ENCODE measurements at regions not wholly inside any gene's neighbourhood (a gene's known extent, or its start where the extent isn't known, plus 50 kb on each side); places are given as distances from the start of the nearest gene placed in this dataset.

DNA sequence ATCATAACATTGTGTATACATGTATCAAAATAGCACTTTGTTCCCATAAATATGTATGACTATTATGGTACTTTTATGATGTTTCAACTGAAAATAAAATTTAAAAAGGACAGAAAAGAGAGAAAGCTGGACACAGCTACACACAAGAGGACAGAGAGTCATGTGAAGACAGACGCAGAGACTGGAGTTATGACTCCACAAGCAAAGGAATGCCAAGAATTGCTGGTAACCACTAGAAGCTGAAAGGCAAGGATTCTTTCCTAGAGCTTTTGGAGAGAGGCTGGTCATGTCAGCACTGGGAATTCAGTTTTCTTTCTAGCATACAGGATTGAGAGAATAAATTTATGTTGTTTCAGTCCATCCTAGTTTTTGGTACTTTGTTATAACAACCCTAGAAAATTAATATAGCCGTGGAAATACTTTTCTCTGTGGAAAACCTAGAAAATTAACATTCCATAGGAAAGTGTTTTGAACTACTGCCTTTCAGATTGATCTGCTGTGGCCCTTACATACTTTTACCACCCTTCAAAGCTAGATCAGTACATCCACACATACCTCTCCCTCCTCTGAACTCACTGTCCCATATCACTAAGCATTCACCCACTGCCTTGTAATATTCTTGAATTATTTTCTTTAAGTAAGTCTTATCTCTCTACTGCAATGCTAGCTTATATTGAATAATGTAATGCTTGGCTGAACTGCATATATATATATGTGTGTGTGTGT is 575.3 kb downstream of the IPMK start:
- RAD21 ChIA-PET (ENCODE audit: unreplicated experiment), result no interaction called here
- WGBS (ENCODE audit: insufficient coverage, insufficient replicate concordance, low lambda C conversion rate, missing lambda C conversion rate), result 36% methylated on average over 2 of the region's 2 CpGs
- H3K79me2 ChIP-seq (ENCODE audit: control insufficient read depth, insufficient read depth, low read length), result no peaks in the 10 kb centered on the region
- H3K9me3 ChIP-seq (replicated peaks; ENCODE audit: control insufficient read depth, insufficient read depth, low read length), result no peaks in the 10 kb centered on the region
- H3K27ac ChIP-seq (ENCODE audit: control insufficient read depth, insufficient read depth), result no peak overlapping the region
- CTCF ChIA-PET, result no interaction called here
- POLR2A ChIA-PET, result no interaction called here
- no peak overlapping the region for H3K4me2 ChIP-seq (ENCODE audit: control insufficient read depth, insufficient read depth)
- H3K36me3 ChIP-seq (ENCODE audit: control insufficient read depth in 2 of 2, insufficient read depth in 2 of 2, low read length in 1 of 2), result no peaks in the 10 kb centered on the region
- H4K20me1 ChIP-seq (ENCODE audit: control insufficient read depth, insufficient read depth), result no peaks in the 10 kb centered on the region
- DNase-seq (ENCODE audit: low read depth, low spot score) (no peak), ATAC-seq (no peak), FAIRE-seq (no peak)
- TF ChIP-seq FOXK2 (IDR thresholded peaks at IDR 0.05) (no peak), MYB (IDR thresholded peaks at IDR 0.05; ENCODE audit: borderline replicate concordance, low read depth, low read length) (no peak), RFX5 (IDR thresholded peaks at IDR 0.05; ENCODE audit: low read depth, low read length) (no peak), IKZF2 (IDR thresholded peaks at IDR 0.05) (no peak), CHD4 (IDR thresholded peaks at IDR 0.05) (no peak), SMC3 (IDR thresholded peaks at IDR 0.05; ENCODE audit: borderline replicate concordance, low read length) (no peak), HDAC2 (IDR thresholded peaks at IDR 0.05) (no peak), POU2F2 (IDR thresholded peaks at IDR 0.05; ENCODE audit: borderline replicate concordance, low read depth, low read length) (no peak), SPI1 (IDR thresholded peaks at IDR 0.05; ENCODE audit: borderline replicate concordance, insufficient read depth, low read depth, low read length) (no peak), STAT3 (IDR thresholded peaks at IDR 0.05; ENCODE audit: low read depth, low read length) (no peak), ZNF207 (IDR thresholded peaks at IDR 0.05; ENCODE audit: borderline replicate concordance) (no peak), RBBP5 (conservative IDR thresholded peaks at IDR 0.05) (no peak)
- TF ChIP-seq, protein P1, sequence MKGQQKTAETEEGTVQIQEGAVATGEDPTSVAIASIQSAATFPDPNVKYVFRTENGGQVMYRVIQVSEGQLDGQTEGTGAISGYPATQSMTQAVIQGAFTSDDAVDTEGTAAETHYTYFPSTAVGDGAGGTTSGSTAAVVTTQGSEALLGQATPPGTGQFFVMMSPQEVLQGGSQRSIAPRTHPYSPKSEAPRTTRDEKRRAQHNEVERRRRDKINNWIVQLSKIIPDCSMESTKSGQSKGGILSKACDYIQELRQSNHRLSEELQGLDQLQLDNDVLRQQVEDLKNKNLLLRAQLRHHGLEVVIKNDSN (IDR thresholded peaks at IDR 0.05; ENCODE audit: borderline replicate concordance, extremely low read length, insufficient read depth, low read depth, low read length), result no peak
- TF ChIP-seq, protein P2, sequence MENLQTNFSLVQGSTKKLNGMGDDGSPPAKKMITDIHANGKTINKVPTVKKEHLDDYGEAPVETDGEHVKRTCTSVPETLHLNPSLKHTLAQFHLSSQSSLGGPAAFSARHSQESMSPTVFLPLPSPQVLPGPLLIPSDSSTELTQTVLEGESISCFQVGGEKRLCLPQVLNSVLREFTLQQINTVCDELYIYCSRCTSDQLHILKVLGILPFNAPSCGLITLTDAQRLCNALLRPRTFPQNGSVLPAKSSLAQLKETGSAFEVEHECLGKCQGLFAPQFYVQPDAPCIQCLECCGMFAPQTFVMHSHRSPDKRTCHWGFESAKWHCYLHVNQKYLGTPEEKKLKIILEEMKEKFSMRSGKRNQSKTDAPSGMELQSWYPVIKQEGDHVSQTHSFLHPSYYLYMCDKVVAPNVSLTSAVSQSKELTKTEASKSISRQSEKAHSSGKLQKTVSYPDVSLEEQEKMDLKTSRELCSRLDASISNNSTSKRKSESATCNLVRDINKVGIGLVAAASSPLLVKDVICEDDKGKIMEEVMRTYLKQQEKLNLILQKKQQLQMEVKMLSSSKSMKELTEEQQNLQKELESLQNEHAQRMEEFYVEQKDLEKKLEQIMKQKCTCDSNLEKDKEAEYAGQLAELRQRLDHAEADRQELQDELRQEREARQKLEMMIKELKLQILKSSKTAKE (IDR thresholded peaks at IDR 0.05; ENCODE audit: low read depth, poor library complexity, severe bottlenecking), result no peak
- in situ Hi-C loops (cut with MboI), result no loop called here
- intact Hi-C loops (cut with micrococcal nuclease; ENCODE audit: unreplicated experiment), result no loop called here
- no peak overlapping the region for H3K9ac ChIP-seq (ENCODE audit: control insufficient read depth, insufficient read depth, low read length)
- no peak overlapping the region for H2AFZ ChIP-seq (ENCODE audit: control insufficient read depth, low read depth, low read length)
- H3K4me1 ChIP-seq (ENCODE audit: control insufficient read depth, insufficient read depth, low read length), result no peaks in the 10 kb centered on the region
- SMC1A ChIA-PET (ENCODE audit: uncharacterized antibody, unreplicated experiment), result no interaction called here
- no peak overlapping the region for H3K4me3 ChIP-seq
- H3K27me3 ChIP-seq (replicated peaks in 1 of 2; ENCODE audit: control insufficient read depth in 2 of 2, insufficient read depth in 2 of 2, low read length in 1 of 2), result no peaks in the 10 kb centered on the region
- BruUV-seq (replicated peaks), result no TSS peak

Data from GM12878 (cell line).